ENCODE measurements at regions not wholly inside any gene's neighbourhood (a gene's known extent, or its start where the extent isn't known, plus 50 kb on each side); places are given as distances from the start of the nearest gene placed in this dataset.

- CTCF ChIA-PET = no interaction called here
Observed at GRCh38 chr7:106487892-106488291, 173.1 kb downstream of the CCDC71L start.

GRCh38 chr7:106486331-106486730 is 174.6 kb downstream of the CCDC71L start:
- CTCF ChIA-PET = no interaction called here
- no peak overlapping the region for H2AFZ ChIP-seq (ENCODE audit: insufficient read depth, low read depth, low read length, poor library complexity, severe bottlenecking)
- intact Hi-C loops (cut with micrococcal nuclease) = no loop called here
- no peak overlapping the region for H3K4me3 ChIP-seq (ENCODE audit: control extremely low read depth in 1 of 5, extremely low read depth in 1 of 5, insufficient read depth in 1 of 5, low read depth in 2 of 5, low read length in 4 of 5)
- no peak overlapping the region for H3K4me2 ChIP-seq (replicated peaks; ENCODE audit: low read depth, low read length, poor library complexity, severe bottlenecking)
- H3K27me3 Mint-ChIP-seq = peaks cover 19% of the 10 kb centered on the region
- no peaks in the 10 kb centered on the region for H3K36me3 ChIP-seq (replicated peaks in 1 of 2; ENCODE audit: control extremely low read depth in 1 of 2, control insufficient read depth in 1 of 2, extremely low read depth in 1 of 2, insufficient read depth in 2 of 2, low read length in 1 of 2)
- H3K27me3 ChIP-seq (replicated peaks in 1 of 4; ENCODE audit: control extremely low read depth in 1 of 4, control insufficient read depth in 3 of 4, insufficient read depth in 4 of 4, low read length in 3 of 4) = no peaks in the 10 kb centered on the region
- H3K79me2 ChIP-seq (ENCODE audit: control insufficient read depth, insufficient read depth, low read length) = no peaks in the 10 kb centered on the region
- no peaks in the 10 kb centered on the region for H3K4me1 ChIP-seq (ENCODE audit: control insufficient read depth in 2 of 2, insufficient read depth in 2 of 2, low read length in 2 of 2)
- no peaks in the 10 kb centered on the region for H3K4me1 Mint-ChIP-seq
- H3K27ac Mint-ChIP-seq = no peak overlapping the region
- no peaks in the 10 kb centered on the region for H4K20me1 ChIP-seq (ENCODE audit: control insufficient read depth, insufficient read depth, low read length, poor library complexity, severe bottlenecking)
- ATAC-seq (ENCODE audit: low read depth) = no peak
- no peak overlapping the region for H3K4me3 Mint-ChIP-seq
- WGBS (ENCODE audit: insufficient coverage) = 100% methylated on average over 1 of the region's 3 CpGs
- H3K9me3 Mint-ChIP-seq (ENCODE audit: insufficient read depth) = peaks cover 2% of the 10 kb centered on the region
- no peak for DNase-seq
- TF ChIP-seq CTCF (IDR thresholded peaks at IDR 0.05) (no peak), EZH2 (IDR thresholded peaks at IDR 0.05; ENCODE audit: borderline replicate concordance, insufficient read depth, low read depth, low read length, poor library complexity, severe bottlenecking) (no peak)
- no peak overlapping the region for H3K27ac ChIP-seq (ENCODE audit: low read length in 2 of 2)
- POLR2A ChIA-PET = no interaction called here
- H3K9ac ChIP-seq (ENCODE audit: low read length) = no peak overlapping the region
- H3K9me3 ChIP-seq (ENCODE audit: control extremely low read depth in 1 of 3, control insufficient read depth in 2 of 3, insufficient read depth in 1 of 3, low read length in 2 of 3) = peaks cover 0 to 3% (median 0%) of the 10 kb centered on the region in 3 donors

More at GRCh38 chr7:106487892-106488291, 173.1 kb downstream of the CCDC71L start:
- Histone ChIP-seq H3K36me3 (replicated peaks in 1 of 2; ENCODE audit: control extremely low read depth in 1 of 2, control insufficient read depth in 1 of 2, extremely low read depth in 1 of 2, insufficient read depth in 2 of 2, low read length in 1 of 2) (no peaks in the 10 kb centered on the region), H3K79me2 (ENCODE audit: control insufficient read depth, insufficient read depth, low read length) (no peaks in the 10 kb centered on the region), H3K4me1 (ENCODE audit: control insufficient read depth in 2 of 2, insufficient read depth in 2 of 2, low read length in 2 of 2) (no peaks in the 10 kb centered on the region), H3K9me3 (ENCODE audit: control extremely low read depth in 1 of 3, control insufficient read depth in 2 of 3, insufficient read depth in 1 of 3, low read length in 2 of 3) (peaks cover 0 to 3% (median 0%) of the 10 kb centered on the region in 3 donors), H3K4me2 (replicated peaks; ENCODE audit: low read depth, low read length, poor library complexity, severe bottlenecking) (no peak overlapping the region), H3K27me3 (replicated peaks in 1 of 4; ENCODE audit: control extremely low read depth in 1 of 4, control insufficient read depth in 3 of 4, insufficient read depth in 4 of 4, low read length in 3 of 4) (no peaks in the 10 kb centered on the region), H3K27ac (ENCODE audit: low read length in 2 of 2) (no peak overlapping the region), H3K4me3 (ENCODE audit: control extremely low read depth in 1 of 5, extremely low read depth in 1 of 5, insufficient read depth in 1 of 5, low read depth in 2 of 5, low read length in 4 of 5) (no peak overlapping the region), H3K9ac (ENCODE audit: low read length) (no peak overlapping the region), H2AFZ (ENCODE audit: insufficient read depth, low read depth, low read length, poor library complexity, severe bottlenecking) (no peak overlapping the region), H4K20me1 (ENCODE audit: control insufficient read depth, insufficient read depth, low read length, poor library complexity, severe bottlenecking) (no peaks in the 10 kb centered on the region)
- H3K4me3 Mint-ChIP-seq = no peak overlapping the region
- DNase-seq = no peak
- TF ChIP-seq CTCF (IDR thresholded peaks at IDR 0.05) (no peak), EZH2 (IDR thresholded peaks at IDR 0.05; ENCODE audit: borderline replicate concordance, insufficient read depth, low read depth, low read length, poor library complexity, severe bottlenecking) (no peak)
- no peaks in the 10 kb centered on the region for H3K4me1 Mint-ChIP-seq
- POLR2A ChIA-PET = no interaction called here
- H3K9me3 Mint-ChIP-seq (ENCODE audit: insufficient read depth) = peaks cover 2% of the 10 kb centered on the region
- peaks cover 17% of the 10 kb centered on the region for H3K27me3 Mint-ChIP-seq
- no peak for ATAC-seq (ENCODE audit: low read depth)
- no peak overlapping the region for H3K27ac Mint-ChIP-seq
- intact Hi-C loops (cut with micrococcal nuclease) = no loop called here
